Epithelial cell of prostate (primary cell): ENCODE measurements at regions not wholly inside any gene's neighbourhood (a gene's known extent, or its start where the extent isn't known, plus 50 kb on each side); places are given as distances from the start of the nearest gene placed in this dataset.

Source experiments
- DNase-seq: peaks from one replicate; pipeline ENCODE4 v3.0.0-alpha.2; 2011; ENCODE audit warnings: low read depth, low spot score
- H3K27ac ChIP-seq: fragments of 450-650 bp; 2 replicates; pipeline ENCODE4 v1.5.1; 2017; ENCODE audit warnings: mild to moderate bottlenecking

DNA sequence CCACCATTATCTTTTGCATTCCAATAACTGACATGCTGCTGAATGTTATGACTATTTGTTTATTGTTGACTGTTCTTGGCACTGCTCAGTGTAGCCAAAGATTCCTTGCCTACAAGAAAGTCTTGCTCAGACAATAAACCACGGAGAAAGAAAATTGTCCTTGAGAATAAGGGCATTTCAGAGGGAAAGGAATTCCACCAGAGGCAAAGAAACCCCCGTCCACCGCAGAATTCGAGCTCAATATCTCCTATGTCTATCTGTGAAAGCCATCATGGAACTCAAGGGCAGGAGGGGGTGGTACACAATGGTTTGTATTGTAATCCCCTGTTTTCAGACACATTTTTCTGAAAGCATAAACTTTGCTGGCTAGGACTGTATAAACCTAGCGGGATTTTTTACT lies 70.3 kb upstream of the ADAMTS16 start:
- no peak for DNase-seq
- no peak overlapping the region for H3K27ac ChIP-seq

DNA sequence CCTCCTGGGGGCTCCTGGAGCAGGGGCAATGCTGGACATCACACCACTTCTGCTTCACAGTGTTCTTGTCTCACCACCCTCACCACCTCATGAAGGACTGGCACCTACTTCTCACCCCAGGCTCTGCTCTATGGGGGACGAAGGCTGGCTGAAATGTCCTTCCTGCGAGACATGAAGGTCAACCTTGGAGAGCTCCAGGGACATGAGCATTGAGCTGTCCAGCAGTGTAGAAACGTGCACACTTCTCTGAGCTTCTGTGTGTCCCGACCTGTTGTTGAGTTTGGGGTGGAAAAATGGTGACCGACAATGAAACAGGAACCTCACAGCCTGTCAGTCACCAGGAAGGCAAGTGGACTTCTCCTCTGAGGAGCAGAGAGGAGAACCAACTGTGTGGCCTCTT lies 68.6 kb upstream of the ADAMTS16 start:
- H3K27ac ChIP-seq: no peak overlapping the region
- DNase-seq: no peak

DNA sequence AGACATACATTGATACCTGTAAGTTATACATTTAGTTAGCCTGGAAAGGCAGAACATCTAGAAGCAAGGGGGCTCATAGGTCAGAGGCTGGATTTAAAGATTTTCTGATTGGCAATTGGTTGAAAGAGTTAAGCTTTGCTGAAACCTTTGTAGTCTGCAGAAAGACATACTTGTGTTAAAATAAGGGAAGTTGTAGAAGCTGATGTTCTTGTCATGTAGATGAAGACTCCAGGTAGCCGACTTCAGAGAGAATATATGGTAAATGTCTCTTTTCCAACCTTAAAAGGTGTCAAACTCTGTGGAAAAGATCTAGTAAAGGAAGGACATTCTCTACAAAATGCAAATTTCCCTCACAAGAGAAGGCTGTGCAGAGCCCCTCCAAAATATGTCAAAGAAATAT lies 62.9 kb upstream of the ADAMTS16 start:
- H3K27ac ChIP-seq: no peak overlapping the region
- no peak for DNase-seq

DNA sequence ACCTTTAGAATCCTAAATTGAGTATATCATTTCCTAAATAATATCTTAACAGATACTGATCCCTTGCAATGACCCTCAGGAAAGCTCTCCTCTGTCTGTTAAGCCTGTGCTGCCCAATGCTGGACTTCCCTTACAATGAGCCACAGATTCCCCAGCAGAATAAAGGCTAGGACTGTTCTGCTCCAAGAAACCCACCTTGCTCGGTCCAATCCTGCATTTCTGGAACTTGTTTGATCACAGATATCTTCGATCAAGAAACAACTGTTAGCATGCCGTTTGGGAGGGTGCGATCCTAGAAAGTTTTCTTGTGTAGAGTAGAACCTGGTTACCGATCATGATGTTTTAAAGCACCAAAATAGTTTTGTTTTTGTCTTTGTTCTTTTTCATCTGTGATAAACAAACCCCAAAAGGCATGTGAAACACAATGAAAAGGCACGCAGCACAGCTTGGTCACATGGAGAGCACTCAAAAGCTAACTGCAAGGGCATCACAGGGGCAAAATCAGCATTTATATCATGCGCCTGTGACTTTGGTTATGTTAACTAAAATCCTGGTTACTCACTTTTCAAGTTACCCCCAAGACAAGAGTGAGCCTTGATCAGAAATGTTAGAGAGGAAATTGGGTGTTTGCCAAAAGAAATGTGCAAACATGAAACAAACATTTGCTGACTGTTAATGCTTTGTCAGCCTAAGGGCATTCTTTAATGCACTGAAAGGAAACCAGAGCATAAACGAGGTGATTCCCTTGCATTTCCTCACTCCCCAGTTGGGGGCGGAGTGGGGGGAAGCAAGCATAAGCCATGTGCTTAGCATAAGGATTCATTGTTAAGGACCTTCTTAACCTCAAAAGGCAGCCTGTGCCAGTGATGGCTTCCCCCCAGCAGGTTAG lies 61.9 kb upstream of the ADAMTS16 start:
- DNase-seq: no peak

DNA sequence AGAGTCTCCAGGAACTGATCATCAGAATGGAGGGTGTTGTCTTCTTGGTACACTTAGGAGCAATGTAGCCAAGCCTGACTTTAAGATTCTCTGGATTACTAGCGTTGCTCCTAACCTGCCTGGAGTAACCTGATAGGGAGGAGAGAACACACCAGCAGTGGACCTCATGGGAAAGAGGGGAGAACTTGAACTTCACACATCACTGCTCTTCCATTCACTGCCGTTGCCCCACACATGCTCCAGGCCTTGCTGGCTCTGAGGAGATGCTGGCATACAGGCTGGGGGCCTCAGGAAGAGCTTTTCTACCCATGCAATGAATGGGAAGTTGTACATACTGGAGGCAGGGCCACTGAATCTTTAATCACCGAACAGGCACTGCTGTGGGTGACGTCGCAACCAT lies 60.3 kb upstream of the ADAMTS16 start:
- no peak overlapping the region for H3K27ac ChIP-seq
- no peak for DNase-seq

More for the DNA sequence above, 61.9 kb upstream of the ADAMTS16 start:
- H3K27ac ChIP-seq: no peak overlapping the region

DNA sequence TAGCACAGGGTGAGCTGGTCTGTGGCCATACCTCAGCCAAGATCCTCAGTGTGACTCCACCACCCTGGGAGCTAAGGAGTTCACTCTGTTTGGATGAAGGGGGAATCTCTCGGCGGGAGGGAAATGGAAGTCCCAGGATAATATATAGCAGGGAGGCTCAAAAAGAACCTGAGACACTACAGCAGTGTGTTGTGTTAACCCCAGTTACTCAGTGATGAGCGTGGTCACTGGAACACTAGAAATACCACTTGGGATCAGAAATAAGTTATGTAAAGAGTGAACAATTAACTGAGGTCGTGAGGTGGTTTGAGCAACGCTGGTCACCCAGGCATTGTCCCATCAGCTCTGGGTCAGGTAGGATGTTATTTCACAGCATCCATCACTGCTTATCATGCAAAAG lies 59.3 kb upstream of the ADAMTS16 start:
- no peak overlapping the region for H3K27ac ChIP-seq
- DNase-seq: no peak

DNA sequence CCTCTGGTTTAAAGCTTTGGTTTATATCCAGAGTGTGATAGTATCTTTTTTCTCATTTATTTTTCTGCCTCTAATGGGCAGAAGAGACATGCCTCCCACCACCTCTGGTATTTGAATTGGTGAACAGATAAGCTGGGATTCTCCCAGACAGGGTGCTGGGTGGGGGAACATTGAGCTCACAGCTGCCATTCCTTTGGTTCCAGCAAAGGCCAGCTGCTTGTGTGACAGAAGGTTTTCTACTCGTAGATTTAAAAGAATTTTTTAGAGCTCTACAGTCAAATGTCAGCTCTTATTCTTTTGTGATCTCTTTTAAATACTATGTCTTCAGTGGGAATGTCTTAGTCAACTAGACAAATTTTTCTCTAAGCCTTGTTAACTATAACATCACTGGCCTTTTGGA lies 54.7 kb upstream of the ADAMTS16 start:
- H3K27ac ChIP-seq: no peak overlapping the region
- DNase-seq: no peak

DNA sequence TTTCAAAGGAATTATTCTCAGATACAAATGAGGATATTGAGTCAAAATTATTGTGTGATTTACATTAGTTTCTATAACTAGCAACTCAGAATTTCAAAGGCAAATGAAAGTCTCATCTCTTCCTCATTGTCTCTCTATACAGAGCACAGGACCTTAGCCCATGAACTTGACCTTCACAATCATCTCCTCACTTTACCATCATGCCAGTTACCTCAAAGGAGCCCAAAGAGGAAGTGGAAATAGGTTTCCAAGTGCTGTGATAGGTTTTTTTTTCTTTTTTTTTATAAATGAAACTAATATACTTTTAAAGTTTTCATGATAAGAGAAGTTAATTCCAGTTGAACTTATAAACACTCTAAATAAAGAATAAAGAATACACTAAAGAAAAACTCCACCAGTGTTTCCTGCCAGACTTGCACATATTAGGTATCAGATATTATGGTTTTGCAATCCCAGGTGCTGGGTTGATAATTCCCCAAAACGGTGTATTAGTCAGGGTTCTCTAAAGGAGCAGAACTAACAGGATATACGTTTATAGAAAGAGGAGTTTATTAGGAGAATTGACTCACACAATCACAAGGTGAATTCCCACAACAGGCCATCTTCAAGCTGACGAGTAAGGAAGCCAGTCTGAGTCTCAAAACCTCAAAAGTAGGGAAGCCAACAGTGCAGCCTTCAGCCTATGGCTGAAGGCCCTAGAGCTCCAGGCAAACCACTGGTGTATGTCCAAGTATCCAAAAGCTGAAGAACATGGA lies 50.1 kb upstream of the ADAMTS16 start:
- H3K27ac ChIP-seq: no peak overlapping the region
- DNase-seq: no peak
